ENCODE measurements at regions not wholly inside any gene's neighbourhood (a gene's known extent, or its start where the extent isn't known, plus 50 kb on each side); places are given as distances from the start of the nearest gene placed in this dataset.

DNA sequence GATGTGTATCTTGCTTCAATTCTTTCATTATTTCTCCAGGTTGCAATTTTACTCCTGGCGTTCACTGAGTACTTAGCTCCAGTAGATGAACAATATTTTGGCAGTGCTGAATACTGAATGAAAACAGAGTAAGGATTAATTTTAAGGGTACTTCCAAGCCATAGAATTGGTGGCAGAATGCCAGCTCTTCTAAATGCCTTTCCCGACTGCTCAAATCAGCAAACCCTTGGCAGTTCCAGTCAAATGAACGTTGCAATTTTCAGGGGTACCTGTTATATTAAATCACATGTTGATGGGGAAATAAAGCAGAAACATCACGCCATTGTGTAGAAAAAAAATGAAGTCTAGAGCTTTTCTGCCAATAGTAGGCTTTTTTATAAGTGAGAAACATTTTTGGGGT is 282.4 kb upstream of the RPS23 start:
- H3K4me1 ChIP-seq (ENCODE audit: insufficient read depth, low read length) = no peaks in the 10 kb centered on the region
- H3K4me3 ChIP-seq (ENCODE audit: low read depth in 1 of 2, low read length in 2 of 2) = no peak overlapping the region
- no peaks in the 10 kb centered on the region for H4K20me1 ChIP-seq (ENCODE audit: insufficient read depth, low read length)
- H3K9ac ChIP-seq (ENCODE audit: low read depth, low read length) = no peak overlapping the region
- H3K4me2 ChIP-seq (ENCODE audit: insufficient read depth, low read length) = no peak overlapping the region
- no peaks in the 10 kb centered on the region for H3K79me2 ChIP-seq (ENCODE audit: insufficient read depth, low read length)
- H2AFZ ChIP-seq (ENCODE audit: low read depth, low read length) = no peak overlapping the region
- H3K27ac ChIP-seq (ENCODE audit: low read length) = no peak overlapping the region
- H3K36me3 ChIP-seq (ENCODE audit: insufficient read depth, low read length) = no peaks in the 10 kb centered on the region
- no peak for TF ChIP-seq EZH2 (IDR thresholded peaks at IDR 0.05; ENCODE audit: borderline replicate concordance, low read depth, low read length, severe bottlenecking)
- TF ChIP-seq, protein P1, sequence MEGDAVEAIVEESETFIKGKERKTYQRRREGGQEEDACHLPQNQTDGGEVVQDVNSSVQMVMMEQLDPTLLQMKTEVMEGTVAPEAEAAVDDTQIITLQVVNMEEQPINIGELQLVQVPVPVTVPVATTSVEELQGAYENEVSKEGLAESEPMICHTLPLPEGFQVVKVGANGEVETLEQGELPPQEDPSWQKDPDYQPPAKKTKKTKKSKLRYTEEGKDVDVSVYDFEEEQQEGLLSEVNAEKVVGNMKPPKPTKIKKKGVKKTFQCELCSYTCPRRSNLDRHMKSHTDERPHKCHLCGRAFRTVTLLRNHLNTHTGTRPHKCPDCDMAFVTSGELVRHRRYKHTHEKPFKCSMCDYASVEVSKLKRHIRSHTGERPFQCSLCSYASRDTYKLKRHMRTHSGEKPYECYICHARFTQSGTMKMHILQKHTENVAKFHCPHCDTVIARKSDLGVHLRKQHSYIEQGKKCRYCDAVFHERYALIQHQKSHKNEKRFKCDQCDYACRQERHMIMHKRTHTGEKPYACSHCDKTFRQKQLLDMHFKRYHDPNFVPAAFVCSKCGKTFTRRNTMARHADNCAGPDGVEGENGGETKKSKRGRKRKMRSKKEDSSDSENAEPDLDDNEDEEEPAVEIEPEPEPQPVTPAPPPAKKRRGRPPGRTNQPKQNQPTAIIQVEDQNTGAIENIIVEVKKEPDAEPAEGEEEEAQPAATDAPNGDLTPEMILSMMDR (IDR thresholded peaks at IDR 0.05; ENCODE audit: borderline replicate concordance, extremely low read depth, low read length, poor library complexity, severe bottlenecking) = no peak
- no peak for ATAC-seq (ENCODE audit: insufficient read depth, low read depth)
- no peaks in the 10 kb centered on the region for H3K9me3 ChIP-seq (ENCODE audit: insufficient read depth, low read length, severe bottlenecking)
- DNase-seq = no peak
- H3K27me3 ChIP-seq (ENCODE audit: insufficient read depth, low read length, poor library complexity) = no peaks in the 10 kb centered on the region

DNA sequence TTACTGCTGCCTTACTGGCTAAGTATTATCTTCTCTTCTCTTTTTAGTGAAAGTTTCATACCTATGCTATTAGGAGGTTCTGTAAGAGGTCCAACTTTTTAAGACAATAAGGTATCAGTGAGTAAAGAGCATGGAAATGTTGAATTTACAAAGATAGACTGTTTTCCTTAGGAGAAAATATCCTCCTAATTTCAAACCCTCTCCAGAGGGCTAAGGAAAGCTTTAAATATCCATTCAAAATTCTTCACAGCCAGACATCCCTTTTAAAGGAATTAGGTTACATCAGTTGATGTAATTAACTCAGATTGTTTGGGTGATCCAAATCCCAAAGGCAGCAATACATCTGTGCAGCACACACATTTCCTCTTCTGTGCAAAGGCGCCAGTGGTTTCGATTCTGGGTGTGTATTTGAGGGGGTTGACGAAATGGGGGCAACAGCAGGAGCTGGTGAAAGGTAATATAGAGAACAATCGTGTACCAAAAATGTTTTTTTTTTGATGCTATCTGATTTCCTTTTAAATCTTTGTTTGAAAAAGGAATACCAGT is 273.8 kb upstream of the RPS23 start:
- Histone ChIP-seq H3K4me2 (ENCODE audit: insufficient read depth, low read length) (no peak overlapping the region), H3K4me1 (ENCODE audit: insufficient read depth, low read length) (no peaks in the 10 kb centered on the region), H3K4me3 (ENCODE audit: low read depth in 1 of 2, low read length in 2 of 2) (no peak overlapping the region), H3K36me3 (ENCODE audit: insufficient read depth, low read length) (no peaks in the 10 kb centered on the region), H3K9me3 (ENCODE audit: insufficient read depth, low read length, severe bottlenecking) (no peaks in the 10 kb centered on the region), H3K27me3 (ENCODE audit: insufficient read depth, low read length, poor library complexity) (no peaks in the 10 kb centered on the region), H3K9ac (ENCODE audit: low read depth, low read length) (no peak overlapping the region), H4K20me1 (ENCODE audit: insufficient read depth, low read length) (no peaks in the 10 kb centered on the region), H2AFZ (ENCODE audit: low read depth, low read length) (no peak overlapping the region), H3K79me2 (ENCODE audit: insufficient read depth, low read length) (no peaks in the 10 kb centered on the region), H3K27ac (ENCODE audit: low read length) (no peak overlapping the region)
- ATAC-seq (ENCODE audit: insufficient read depth, low read depth) (no peak), DNase-seq (no peak)
- TF ChIP-seq, protein P1 (IDR thresholded peaks at IDR 0.05; ENCODE audit: borderline replicate concordance, extremely low read depth, low read length, poor library complexity, severe bottlenecking) = no peak
- TF ChIP-seq EZH2 (IDR thresholded peaks at IDR 0.05; ENCODE audit: borderline replicate concordance, low read depth, low read length, severe bottlenecking) = no peak

DNA sequence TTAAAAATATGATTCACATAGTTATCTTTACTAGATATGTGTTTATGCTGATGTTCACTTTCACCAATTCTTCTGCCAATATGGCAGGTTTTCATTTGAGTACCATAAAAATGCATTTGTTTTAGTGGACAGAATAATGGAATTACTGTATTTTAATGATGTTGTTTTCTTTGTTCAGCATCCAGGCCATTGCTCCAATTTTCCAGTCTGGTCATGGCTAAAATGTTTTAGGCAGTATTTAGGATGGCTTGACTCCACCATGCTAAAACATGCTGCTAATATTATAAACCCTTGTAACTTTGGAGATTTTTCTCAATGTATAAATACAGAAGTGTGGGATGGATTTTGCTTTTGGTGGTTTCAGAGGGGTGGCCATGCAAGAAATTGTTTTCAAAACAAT is 273.0 kb upstream of the RPS23 start:
- Histone ChIP-seq H2AFZ (ENCODE audit: low read depth, low read length) (no peak overlapping the region), H3K4me1 (ENCODE audit: insufficient read depth, low read length) (no peaks in the 10 kb centered on the region), H3K79me2 (ENCODE audit: insufficient read depth, low read length) (no peaks in the 10 kb centered on the region), H3K4me2 (ENCODE audit: insufficient read depth, low read length) (no peak overlapping the region), H4K20me1 (ENCODE audit: insufficient read depth, low read length) (no peaks in the 10 kb centered on the region), H3K27me3 (ENCODE audit: insufficient read depth, low read length, poor library complexity) (no peaks in the 10 kb centered on the region), H3K4me3 (ENCODE audit: low read depth in 1 of 2, low read length in 2 of 2) (no peak overlapping the region), H3K9ac (ENCODE audit: low read depth, low read length) (no peak overlapping the region), H3K27ac (ENCODE audit: low read length) (no peak overlapping the region), H3K9me3 (ENCODE audit: insufficient read depth, low read length, severe bottlenecking) (no peaks in the 10 kb centered on the region), H3K36me3 (ENCODE audit: insufficient read depth, low read length) (no peaks in the 10 kb centered on the region)
- ATAC-seq (ENCODE audit: insufficient read depth, low read depth) = no peak
- TF ChIP-seq, protein P1 (IDR thresholded peaks at IDR 0.05; ENCODE audit: borderline replicate concordance, extremely low read depth, low read length, poor library complexity, severe bottlenecking) = no peak
- TF ChIP-seq EZH2 (IDR thresholded peaks at IDR 0.05; ENCODE audit: borderline replicate concordance, low read depth, low read length, severe bottlenecking) = no peak
- no peak for DNase-seq

DNA sequence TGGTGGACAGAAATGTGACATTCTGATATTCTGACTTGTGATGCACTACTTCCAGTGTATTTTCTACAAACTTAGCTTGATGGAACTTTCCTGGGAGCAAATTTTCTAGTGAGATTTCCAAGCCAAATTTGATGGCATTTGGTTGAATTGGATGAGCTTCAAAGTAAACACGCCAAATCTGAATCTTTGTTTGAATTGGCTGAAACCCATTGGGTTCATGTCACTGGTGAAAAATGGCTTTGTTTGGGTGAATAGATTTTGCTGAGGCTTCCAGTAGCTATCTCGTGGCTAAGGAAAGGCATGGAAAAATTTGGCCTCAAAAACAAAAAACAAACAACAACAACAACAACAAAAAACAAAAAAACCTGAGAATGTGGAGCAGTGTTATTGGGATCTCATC is 271.1 kb upstream of the RPS23 start:
- H3K4me3 ChIP-seq (ENCODE audit: low read depth in 1 of 2, low read length in 2 of 2) = no peak overlapping the region
- no peak overlapping the region for H3K9ac ChIP-seq (ENCODE audit: low read depth, low read length)

More for the DNA sequence above, 271.1 kb upstream of the RPS23 start:
- Histone ChIP-seq H2AFZ (ENCODE audit: low read depth, low read length) (no peak overlapping the region), H3K9me3 (ENCODE audit: insufficient read depth, low read length, severe bottlenecking) (peaks cover 3% of the 10 kb centered on the region), H3K27me3 (ENCODE audit: insufficient read depth, low read length, poor library complexity) (no peaks in the 10 kb centered on the region), H3K4me1 (ENCODE audit: insufficient read depth, low read length) (no peaks in the 10 kb centered on the region), H3K4me2 (ENCODE audit: insufficient read depth, low read length) (no peak overlapping the region), H3K36me3 (ENCODE audit: insufficient read depth, low read length) (no peaks in the 10 kb centered on the region; the same call in 1 of the 2 replicates), H3K79me2 (ENCODE audit: insufficient read depth, low read length) (no peaks in the 10 kb centered on the region), H4K20me1 (ENCODE audit: insufficient read depth, low read length) (no peaks in the 10 kb centered on the region), H3K27ac (ENCODE audit: low read length) (no peak overlapping the region)
- ATAC-seq (ENCODE audit: insufficient read depth, low read depth) (no peak), DNase-seq (no peak)
- TF ChIP-seq, protein P1 (IDR thresholded peaks at IDR 0.05; ENCODE audit: borderline replicate concordance, extremely low read depth, low read length, poor library complexity, severe bottlenecking) = no peak

Data from DND-41 (cell line).